GM19035 (cell line): ENCODE measurements at regions not wholly inside any gene's neighbourhood (a gene's known extent, or its start where the extent isn't known, plus 50 kb on each side); places are given as distances from the start of the nearest gene placed in this dataset.

ENCODE experiments used
- ATAC-seq: cut with Tn5 transposase; IDR thresholded peaks from one replicate; pipeline ENCODE4 v1.9.1; 2021; ENCODE audit not compliant: unreplicated experiment

DNA sequence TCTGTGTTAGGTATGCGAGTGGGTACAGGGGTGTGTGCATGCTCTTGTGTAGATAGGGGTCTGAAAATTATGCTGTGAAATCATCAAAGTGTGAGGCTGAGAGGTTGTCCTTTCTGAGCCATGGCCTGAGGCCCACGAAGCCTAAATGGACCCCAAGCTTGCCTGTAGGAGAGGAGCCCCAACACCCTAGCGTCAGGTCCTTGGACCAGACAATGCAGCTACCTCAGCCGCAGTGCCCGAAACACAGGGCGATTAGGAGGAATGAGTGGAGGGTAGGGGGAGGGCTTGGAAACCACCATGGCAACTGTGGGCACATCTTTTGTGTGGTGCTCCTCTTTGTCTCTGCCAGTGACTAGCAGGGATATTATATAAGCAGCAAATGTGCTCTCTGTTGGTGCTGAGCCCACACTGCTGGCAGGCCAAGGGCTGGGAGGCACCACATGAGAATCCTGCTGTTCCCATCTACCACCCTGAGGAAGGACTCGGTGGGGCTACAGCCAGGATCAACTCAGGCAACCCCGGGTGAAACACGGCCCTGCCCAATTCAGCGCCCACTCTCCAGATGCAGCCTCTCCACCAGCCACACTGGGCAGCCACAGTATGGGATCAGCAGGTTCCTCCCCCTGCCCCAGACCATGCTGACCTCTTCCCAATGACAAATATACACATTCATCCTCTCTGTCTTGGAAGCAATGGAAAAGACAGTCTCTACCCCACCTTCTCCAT is 84.6 kb upstream of the FSTL4 start:
- no peak for ATAC-seq

DNA sequence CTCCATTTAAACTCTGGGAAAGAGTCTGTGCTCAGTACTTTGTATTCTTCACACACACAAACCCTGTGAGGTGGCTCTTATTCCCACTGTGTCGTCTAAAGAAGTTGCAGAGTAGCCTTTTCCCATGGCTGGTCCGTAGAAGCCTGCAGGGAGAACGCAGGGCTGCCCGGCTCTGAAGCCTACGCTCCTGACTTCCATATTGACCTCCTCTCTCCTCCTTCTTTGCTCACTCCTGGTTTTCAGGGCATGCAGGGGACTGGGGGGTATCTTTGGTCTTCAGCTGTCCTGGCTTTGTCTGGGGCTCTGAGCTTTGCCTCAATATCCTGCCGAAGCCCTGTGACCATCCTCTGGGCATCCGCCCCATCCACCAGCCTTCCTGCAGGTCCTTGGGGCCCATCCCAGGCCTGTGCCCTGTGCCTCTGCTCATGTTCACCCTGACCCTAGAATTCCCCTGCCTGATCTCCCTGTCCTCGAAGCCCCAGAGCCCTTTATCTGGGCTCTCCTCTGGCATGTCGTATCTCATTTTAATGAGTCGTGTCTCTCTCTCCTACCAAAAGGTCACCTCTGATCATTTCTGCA is 83.8 kb upstream of the FSTL4 start:
- ATAC-seq, result no peak

DNA sequence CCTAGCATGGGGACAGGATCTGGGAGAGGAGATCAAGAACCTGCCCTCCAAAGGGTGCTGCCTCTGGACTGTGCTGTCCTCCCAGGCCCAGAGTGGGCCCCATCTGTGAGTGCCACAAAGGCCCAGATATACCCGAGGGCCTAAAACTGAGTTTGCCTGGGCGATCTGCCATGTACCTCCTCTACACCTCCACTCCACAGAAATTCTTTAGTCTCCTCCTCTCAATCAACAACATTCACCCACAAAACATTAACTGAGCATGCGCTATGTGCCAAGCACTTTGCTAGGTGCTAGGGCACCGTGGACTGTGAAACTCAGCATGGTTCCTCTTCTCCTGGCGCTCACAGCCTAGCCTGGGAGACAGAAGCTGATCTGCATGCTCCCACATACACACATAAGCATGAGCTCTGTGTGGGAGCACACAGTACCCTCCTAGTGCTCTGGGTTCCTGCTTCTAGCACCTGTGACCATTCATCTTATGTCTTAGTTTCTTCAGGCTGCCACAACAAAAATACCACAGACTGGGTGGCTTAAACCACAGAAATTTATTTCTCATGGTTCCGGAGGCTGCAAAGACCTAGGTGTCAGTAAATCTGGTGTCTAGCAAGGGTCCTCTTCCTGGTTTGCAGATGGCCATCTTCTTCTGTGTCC is 82.0 kb upstream of the FSTL4 start:
- no peak for ATAC-seq

DNA sequence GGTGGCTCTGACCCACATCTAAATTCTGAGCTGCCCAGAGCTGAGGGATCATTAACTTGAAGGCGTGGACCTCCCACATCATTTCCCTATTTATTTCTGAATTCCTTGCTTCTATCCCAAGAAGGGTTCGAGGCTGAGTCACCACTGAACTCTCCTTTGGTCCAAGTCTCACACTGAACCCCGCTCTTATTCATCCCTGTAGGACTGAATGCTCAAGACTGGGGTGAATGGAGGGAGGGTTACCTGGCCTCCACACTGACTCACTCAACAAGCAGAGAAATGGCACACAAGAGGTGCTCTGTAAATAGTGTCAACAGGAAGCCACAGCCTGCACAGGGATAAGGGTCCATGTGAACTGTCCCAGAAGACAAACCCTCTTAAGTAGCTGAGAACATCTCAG is 79.1 kb upstream of the FSTL4 start:
- no peak for ATAC-seq

DNA sequence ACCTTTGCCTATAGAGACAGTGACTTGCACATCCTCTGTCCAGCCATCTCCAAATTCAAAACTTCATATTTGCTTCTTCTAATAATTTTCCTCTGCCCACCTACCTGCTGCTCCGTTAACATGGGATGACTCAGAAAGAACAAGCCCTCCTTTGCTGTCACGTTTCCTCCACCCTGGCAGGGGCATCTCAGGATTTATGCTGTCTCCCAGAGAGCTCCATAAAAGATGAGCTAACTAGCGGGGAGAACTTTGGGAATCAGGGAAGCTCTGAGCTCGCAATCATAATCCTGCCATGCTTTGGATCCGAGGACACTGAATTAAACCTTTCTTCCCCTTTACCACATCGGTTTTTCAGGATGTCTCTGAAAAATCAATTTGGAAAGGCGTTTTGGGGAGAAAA is 78.4 kb upstream of the FSTL4 start:
- ATAC-seq, result no peak

DNA sequence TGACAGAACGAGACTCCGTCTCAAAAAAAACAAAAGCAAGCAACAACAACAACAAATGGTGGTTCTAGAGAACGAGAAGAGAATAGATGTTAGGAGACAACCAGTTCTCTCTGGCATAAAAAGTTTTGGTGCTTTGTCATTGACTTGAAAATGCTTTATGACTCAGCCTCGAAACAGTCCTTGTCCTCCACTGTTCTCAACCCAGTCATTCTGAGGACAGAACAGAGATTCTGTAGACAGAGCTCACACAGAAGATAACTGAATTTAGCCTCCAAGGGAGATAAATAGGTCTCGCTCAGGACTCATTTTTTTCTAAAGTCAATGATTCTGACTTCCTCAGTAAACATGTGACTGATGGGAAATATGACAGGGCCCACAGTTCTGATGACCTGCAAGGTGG is 76.0 kb upstream of the FSTL4 start:
- ATAC-seq, result peak; percentile 74

DNA sequence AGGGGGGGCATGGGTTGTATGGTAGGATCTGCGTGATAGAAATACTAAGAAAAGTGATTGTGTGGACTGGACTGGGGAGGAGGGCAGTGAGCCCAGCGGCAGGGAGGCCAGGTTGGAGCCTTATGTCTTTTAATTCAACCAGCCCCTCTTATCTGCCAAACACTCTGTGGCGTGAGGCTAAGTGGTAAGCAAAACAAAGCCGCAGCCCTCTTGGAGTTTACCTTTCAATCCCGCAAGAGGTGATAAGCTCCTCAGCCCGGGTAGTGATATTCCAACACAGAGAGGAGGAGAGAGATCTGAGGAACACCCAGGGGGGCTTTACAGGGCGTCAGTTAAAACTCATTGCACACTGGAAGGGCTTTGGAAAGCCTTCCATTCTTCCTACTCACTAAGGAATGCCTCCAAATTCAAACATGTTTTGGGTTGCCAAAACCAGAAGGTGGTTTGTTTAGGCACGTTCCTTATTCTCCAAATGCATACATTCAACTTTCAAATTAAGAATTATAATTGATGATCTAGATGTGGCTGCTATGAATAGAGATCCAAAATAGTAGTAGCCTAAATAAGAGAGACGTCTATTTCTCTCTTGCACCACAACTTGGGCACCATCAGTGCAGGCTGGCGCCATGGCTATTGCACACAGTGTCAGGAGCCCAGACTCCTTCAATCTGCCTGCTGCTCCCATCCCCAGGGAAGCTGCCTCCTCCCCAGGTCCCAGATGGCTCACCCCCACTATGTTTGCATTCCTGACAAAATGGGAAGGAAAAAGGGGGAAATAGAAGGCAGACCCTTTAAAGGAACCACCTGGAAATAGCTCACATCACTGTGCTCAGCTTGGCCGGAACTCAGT is 75.1 kb upstream of the FSTL4 start:
- ATAC-seq, result no peak

DNA sequence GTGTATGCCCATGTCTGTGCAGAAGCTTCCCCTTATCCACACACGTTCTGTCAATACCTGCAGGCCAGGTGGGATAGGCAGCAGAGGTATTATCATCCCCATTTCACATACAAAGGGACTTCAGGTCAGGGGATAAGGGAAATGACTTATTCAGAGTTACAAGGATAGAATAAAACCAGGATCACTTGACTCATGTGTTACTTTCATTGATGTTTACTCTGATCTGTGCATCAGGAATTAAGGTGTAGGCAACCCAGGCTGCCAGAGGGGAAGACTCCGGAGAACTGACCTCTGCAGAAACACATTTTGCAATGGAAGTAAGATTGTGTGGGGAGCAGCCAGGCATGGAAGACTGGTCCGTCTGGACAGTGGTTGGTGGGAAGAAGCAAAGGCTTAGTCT is 74.2 kb upstream of the FSTL4 start:
- ATAC-seq, result no peak

DNA sequence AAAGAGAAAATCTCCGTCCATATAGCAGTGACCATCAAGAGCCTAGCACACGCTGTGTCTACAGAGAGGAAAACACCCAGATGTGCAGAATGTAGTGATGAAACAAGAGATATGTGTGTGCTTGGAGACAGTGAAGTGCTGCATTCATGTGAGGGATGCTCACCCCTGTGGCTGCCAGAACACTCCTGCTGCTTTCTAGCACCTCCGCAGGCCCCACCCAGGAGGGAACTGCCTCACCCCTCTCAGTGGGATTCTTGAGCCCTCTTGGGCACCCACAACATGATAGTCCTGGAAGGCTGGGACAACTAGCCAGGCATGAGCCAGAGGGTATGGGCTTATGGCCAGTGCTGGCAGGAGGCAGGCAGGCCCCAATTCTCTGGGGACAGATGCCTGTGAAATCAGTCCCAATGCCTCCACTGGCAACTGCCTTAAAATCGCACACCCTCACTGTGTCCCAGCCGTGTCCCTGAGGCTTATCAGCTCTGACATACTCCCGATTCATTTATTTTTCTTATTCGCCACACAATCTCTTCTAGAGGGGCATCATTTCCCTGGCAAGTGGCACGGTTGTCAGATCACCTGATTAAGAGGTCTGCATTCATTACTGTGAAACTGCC is 73.2 kb upstream of the FSTL4 start:
- no peak for ATAC-seq

DNA sequence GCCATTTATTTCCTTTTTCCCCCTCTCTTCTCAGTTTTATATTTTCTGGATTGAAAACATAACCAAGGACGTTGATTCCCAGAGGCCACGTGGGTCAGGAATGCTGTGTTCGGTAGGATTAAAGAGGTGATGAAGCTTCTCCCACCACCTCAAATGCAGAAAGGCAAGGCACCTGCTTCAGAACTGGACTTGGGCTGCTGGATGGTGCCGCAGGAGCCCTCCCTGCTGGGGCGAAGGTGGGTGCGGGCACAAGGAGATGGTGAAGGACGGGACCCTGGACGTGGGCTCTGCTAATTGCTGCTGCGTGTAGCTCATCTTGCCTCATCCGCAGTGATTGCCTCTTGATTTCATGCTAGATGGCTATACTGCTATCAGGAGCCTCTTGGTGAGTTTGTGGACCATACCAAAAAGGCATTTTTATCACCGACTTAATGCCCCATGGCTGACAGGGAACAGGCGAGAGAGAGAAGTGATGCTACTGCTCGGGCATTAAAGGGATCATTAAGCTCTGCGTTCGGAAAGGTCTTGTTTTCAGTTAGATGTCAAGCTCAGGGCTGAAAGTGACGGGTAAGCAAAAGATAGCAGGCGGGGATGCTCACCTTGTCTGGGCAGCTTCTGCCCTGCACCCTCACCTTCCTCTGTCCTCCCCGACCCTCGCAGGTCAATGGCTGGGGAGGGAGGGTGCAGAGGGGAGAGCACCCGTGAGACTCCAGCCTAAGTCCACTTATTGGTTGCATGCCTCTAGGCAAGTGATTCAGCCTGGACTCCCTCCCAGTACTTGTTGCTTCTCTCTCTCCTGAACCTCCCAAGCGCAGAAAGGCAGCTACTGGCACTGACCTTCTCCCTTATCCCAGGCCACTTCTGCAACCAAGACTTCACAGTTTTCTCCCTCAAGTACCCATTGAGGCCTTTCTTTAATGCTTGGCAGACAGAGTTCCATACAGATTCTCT is 71.6 kb upstream of the FSTL4 start:
- ATAC-seq, result no peak

DNA sequence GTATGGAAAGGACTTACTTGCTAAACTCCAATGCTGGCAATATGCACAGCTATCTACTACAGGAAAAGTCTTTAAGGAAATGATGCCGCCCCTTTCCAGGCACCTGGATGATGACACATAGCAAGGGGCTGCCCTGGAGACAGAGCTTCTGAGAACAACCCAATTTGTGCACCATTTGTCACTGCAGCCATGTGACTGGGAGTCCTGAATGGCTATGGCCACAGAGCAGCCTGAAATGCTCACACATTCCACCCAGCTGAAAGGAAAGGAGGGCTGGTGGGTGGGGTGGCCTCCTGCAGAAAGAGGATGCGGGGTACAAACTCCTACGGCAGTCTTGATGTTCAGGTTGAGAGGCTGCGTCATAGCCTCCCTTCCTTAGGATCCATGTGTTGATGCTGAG is 70.1 kb upstream of the FSTL4 start:
- ATAC-seq, result no peak

DNA sequence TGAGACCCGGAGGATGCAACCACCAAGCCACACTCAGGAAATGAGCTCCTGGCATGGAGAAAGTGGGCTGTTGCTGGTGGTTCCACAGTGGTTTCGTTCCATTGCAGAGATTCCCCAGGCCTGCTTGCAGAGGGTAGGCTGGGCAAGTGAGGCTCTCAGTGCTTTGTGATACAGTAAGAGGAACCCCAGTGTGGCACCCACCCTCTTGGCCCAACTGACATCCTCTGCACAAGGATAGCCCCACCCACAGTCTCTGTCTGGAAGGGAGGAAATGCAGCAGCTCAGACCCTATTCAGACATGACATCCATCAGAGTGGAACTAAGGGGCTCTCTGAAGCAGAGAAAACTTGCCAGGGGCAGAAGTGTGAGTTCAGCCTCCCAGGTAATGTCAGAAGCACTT is 69.6 kb upstream of the FSTL4 start:
- ATAC-seq, result no peak

DNA sequence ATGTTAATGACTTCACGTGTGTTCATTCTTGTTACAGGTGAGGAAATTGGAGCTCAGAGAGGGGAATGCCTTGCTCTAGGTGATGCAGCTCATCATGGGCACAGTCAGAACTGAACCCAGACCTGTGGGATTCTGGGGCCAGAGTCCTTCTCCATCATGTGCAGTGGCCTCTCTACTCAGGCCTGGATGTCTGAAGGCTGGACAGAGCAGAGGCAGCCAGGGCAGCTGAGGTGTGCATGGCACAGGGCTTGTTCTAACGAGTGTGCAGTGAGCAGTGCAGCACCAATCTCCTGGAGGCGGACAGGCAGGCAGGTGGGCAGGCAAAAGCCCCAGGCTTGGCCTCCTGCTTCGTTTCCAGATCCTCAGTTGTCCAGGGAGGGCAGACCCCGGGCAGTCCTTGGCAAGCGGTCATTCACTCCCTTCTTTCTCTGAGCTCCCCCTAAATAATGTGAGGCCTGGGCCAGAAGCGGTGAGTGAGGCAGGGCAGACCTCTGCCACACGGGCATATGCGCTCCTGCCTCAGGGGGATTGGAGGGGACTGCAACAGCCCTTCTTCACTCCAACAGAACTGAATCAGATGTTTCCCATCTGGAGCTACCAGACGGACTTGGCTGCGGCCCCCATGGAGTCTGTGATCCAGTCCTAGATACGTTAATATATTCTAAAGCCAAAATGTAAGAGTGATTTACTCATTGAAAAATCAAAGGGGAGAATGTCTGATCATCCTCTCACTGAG is 68.7 kb upstream of the FSTL4 start:
- no peak for ATAC-seq

DNA sequence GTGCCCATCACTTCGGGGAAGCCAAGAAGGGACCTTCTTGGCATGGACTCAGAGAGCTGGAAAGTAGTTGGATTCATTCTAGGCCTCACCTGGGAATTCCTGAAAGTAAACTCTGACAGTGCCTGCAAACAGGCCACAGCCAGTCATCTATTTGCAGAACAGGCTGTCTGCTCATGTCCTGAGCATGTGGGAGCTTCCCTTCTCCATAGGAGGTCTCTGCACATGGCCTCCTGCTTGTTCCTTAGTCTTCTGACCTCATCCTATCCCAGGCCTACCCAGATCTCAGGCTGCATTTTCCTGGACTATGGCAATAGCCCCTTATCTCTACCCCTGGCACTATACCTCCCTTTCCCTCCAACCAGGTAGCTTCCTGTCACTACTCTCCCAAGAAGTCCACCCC is 67.2 kb upstream of the FSTL4 start:
- no peak for ATAC-seq

DNA sequence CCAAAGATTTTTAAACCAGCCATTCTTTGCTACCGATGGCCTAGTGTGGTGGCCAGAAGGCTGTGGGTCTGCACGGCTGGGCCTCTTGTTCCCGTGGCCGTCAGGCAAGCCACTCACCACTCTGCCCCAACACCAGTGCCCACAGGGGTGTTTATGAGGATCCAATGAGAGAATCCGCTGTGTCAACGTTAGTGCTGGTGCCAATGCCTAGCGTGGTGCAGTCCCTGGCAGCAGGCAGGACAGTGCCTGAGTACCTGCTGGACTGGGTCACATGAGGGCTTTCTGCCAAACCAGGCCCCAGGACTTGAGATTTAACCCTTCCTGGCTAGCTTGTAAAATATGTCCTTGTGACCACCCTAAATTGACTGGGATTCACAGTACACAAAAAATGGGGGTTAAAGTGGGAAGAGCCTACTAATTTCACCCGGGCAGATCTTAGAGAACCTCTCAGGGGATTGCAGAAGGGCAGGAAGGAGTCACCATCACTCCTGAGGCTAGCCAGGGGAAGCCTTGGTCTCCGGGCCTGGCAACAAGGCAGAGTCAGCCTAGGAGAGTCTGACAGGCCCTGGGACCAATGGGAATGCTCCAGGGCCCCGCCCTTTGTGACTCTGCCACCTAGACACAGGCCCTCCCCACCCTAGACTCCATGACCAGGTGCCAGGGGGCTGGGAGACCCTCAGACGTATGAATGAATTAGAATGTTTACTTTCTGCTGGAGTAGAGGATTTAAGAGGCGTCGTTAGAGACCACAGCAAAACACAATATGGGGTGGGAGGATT is 63.2 kb upstream of the FSTL4 start:
- no peak for ATAC-seq

DNA sequence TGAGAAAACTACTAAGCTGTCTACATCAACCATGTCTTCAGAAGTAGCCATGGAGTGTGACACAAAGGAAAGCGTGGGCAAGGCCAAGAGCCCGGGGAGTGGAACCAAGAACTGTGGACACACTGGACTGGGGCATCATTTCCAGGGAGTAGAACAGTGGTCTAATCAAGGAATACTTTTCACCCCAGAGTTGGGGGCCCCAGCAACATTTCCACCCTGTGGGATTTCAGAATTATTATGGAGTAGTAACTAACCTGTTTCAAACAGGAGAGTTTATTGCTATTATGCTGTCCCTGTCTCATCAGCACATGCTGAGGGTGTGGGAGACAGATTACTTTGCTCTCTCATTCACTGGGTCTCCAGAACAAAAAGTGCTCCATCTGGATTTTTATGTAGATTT is 58.0 kb upstream of the FSTL4 start:
- ATAC-seq, result no peak

DNA sequence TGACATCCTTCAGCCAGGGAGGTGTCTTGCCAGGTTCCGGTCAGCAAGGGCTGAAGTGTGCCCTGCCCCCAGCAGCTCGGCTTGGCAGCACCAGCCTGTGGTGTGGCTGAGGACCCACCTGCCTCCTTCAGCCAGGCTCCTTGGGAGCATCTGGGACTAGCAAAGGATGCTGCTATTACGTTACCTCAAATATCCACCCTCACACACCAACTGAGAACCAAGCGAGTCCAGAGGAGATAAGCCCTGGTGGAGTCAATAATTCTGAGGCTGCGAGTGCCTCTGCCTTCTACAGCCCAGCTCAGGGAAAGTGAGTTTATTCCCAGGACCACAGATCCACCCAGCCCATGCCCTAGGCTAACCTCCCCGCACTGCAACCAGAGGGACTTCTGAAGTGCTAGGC is 57.1 kb upstream of the FSTL4 start:
- no peak for ATAC-seq

DNA sequence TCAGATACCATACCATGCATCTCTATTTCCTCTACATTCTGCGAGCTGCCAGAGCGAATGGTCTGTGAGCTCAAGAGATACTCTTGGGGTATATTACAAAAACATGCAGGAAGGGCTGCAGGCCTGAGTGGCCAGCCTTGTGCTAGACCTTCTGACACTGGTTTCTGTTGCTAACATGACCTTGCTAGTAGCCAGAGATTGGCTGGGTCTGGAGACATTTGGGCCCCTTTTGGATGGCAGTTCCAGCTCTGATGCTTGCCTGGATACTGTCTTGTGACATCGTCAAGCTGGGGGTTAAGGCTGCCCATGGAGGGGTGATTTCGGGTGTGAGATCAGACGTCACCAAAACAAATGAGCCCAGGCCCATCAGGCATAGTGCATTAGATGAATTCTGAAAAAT is 56.1 kb upstream of the FSTL4 start:
- no peak for ATAC-seq

DNA sequence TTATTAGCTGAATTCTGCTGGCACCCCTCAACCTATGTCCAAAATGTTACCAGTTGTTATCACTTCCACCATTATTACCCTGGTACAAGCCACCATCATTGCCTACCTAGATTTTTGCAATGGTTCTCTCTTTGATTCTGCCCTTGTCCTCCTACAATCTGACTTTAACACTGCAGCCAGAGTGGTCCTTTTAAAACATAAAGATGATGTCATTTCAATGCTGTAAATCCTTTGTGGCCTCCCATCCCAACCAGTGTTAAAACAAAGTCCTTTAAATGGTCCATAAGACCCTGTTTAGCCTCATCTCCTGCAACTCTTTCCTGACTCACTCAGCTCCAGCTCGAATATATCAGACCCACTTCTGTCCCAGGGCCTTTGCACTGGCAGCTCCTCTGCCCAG is 54.9 kb upstream of the FSTL4 start:
- no peak for ATAC-seq
